OCI-LY3 (cell line): ENCODE measurements at regions not wholly inside any gene's neighbourhood (a gene's known extent, or its start where the extent isn't known, plus 50 kb on each side); places are given as distances from the start of the nearest gene placed in this dataset.

Source experiments
- EZH2phosphoT487 ChIP-seq: fragments of 200-600 bp; shearing (Covaris generic); IDR thresholded peaks from 2 replicates; pipeline ENCODE4 v1.6.1; 2018; ENCODE audit warnings: antibody characterized with exemption, mixed run types, low read depth
- TF ChIP-seq, protein P1 (sequence below): fragments of 200-600, 300-600 bp; sonication (generic); IDR thresholded peaks from 2 replicates; pipeline ENCODE4 v1.5.1; 2014; ENCODE audit warnings: antibody characterized with exemption, low read length, low read depth

DNA sequence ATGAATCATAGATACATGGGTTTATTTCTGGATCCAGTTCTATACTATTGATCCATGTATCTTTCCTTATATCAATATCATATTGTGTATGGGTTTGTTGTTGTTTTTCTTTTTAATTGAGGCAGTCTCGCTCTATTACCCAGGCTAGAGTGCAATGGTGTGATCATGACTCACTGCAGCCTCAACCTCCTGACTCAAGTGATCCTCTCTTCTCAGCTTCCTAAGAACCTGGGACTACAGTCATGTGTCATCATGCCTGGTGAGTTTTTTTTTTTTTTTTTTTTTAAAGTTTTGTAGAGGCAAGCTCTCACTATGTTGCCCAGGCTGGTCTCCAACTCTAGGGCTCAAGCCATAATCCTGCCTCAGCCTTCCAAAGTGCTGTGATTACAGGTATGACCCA lies 1589.4 kb upstream of the TENM4 start:
- TF ChIP-seq, protein P1, sequence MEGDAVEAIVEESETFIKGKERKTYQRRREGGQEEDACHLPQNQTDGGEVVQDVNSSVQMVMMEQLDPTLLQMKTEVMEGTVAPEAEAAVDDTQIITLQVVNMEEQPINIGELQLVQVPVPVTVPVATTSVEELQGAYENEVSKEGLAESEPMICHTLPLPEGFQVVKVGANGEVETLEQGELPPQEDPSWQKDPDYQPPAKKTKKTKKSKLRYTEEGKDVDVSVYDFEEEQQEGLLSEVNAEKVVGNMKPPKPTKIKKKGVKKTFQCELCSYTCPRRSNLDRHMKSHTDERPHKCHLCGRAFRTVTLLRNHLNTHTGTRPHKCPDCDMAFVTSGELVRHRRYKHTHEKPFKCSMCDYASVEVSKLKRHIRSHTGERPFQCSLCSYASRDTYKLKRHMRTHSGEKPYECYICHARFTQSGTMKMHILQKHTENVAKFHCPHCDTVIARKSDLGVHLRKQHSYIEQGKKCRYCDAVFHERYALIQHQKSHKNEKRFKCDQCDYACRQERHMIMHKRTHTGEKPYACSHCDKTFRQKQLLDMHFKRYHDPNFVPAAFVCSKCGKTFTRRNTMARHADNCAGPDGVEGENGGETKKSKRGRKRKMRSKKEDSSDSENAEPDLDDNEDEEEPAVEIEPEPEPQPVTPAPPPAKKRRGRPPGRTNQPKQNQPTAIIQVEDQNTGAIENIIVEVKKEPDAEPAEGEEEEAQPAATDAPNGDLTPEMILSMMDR, result no peak
- no peak for TF ChIP-seq EZH2phosphoT487
